PC-9 (cell line): ENCODE measurements at regions not wholly inside any gene's neighbourhood (a gene's known extent, or its start where the extent isn't known, plus 50 kb on each side); places are given as distances from the start of the nearest gene placed in this dataset.

ENCODE experiments used
- CTCF ChIP-seq: fragments of 200-600 bp; sonication (generic); conservative IDR thresholded peaks from 2 replicates; pipeline ENCODE4 v1.6.1; 2017; ENCODE audit warnings: mixed run types, antibody characterized with exemption, mild to moderate bottlenecking, moderate library complexity
- EZH2 ChIP-seq: fragments of 200-600 bp; sonication (generic); IDR thresholded peaks from 2 replicates; pipeline ENCODE4 v1.8.0; 2017; ENCODE audit warnings: antibody characterized with exemption, low read depth

- TF ChIP-seq CTCF (no peak), EZH2 (no peak)
These were observed 172.1 kb upstream of the SLC7A11 start for GRCh38 chr4:138414202-138414601.
